GM13977 (cell line): ENCODE measurements at regions not wholly inside any gene's neighbourhood (a gene's known extent, or its start where the extent isn't known, plus 50 kb on each side); places are given as distances from the start of the nearest gene placed in this dataset.

Source experiments
- DNase-seq: peaks from one replicate; pipeline ENCODE4 v3.0.0; 2012; ENCODE audit warnings: low spot score
- CTCF ChIP-seq: IDR thresholded peaks from 2 replicates; pipeline ENCODE4 v1.5.1; 2012; ENCODE audit warnings: mild to moderate bottlenecking, control low read depth; ENCODE audit not compliant: insufficient read depth; ENCODE audit errors: extremely low read depth, missing control alignments
- in situ Hi-C: fragments of 300-500 bp; cut with MboI; formaldehyde crosslinking; loops from one replicate; pipeline ENCODE4 v1.12.0; 2022; ENCODE audit warnings: low sequenced_read_pairs, low pct_unique_long_range_greater_than_20kb, mixed read lengths, inconsistent platforms; ENCODE audit not compliant: unreplicated experiment

GRCh38 chr11:112797092-112797491, 164.1 kb upstream of the NCAM1 start:
- in situ Hi-C loops: loop anchor here (10.0 to 25.0 kb wide), 2 partner anchors 212 to 490 kb away; no protein-coding TSS in a partner anchor
- no peak for TF ChIP-seq CTCF
- DNase-seq: no peak

- peak; percentile 63 for DNase-seq
- in situ Hi-C loops: loop anchor here (10.0 to 25.0 kb wide), 2 partner anchors 213 to 490 kb away; no protein-coding TSS in a partner anchor
- TF ChIP-seq CTCF: peak; percentile 56
These were observed 163.4 kb upstream of the NCAM1 start for GRCh38 chr11:112797648-112798293.

GRCh38 chr11:112801025-112801816, 160.0 kb upstream of the NCAM1 start:
- TF ChIP-seq CTCF: no peak
- DNase-seq: no peak
- in situ Hi-C loops: no loop called here

GRCh38 chr11:112801817-112802088, 159.5 kb upstream of the NCAM1 start:
- no peak for TF ChIP-seq CTCF
- DNase-seq: no peak
- in situ Hi-C loops: no loop called here

- TF ChIP-seq CTCF: no peak
- no peak for DNase-seq
- in situ Hi-C loops: no loop called here
These were observed 155.6 kb upstream of the NCAM1 start for GRCh38 chr11:112805658-112806057.

GRCh38 chr11:112806256-112806655, 155.0 kb upstream of the NCAM1 start:
- TF ChIP-seq CTCF: no peak
- no peak for DNase-seq
- in situ Hi-C loops: no loop called here
